NOMO-1 (cell line): ENCODE measurements at regions not wholly inside any gene's neighbourhood (a gene's known extent, or its start where the extent isn't known, plus 50 kb on each side); places are given as distances from the start of the nearest gene placed in this dataset.

Source experiments
- DNase-seq, 2 experiments: peaks; one replicate each; lab custom pipeline; 2025; ENCODE audit not compliant: unreplicated experiment in 2 of 2; lab: John Stamatoyannopoulos, UW

DNA sequence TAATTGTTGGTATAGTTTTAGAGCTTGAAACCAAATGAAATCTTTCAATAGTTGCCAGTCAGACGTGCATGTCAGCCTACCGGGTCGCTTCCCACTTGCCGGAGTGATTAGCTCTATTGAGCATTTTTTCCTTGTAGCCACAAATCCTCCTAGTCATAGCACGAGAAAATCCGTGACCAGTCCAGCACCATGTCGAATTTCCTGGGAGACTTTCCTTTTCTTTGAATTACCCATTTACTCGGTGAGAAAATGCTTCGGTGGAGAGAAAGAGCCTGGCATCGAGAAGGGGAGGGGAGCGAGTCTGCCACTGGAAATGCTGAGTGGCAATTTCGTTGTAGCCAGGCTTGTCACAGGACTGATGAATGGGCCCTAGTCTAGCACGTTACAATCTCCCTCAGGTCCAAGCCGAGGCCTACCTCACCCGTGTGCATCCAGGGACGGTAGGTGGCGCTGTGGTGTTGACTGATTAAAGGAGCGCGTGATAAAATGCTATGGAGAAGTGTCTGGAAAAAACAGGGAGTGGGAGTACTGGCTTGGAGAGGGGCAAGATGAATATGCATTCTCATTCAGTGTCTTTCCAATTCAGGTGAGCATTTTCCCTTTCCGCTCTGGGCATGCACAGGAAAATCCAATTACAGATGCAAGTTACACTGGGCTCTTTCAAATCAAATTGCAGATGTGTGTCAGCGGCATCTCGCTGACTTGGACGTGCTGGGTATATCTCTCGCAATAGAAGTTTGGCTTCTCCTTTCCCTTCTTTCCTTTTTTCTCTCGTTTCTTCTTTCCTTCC lies 238.8 kb downstream of the EDEM1 start:
- peak; percentile 75 to 78 for DNase-seq

DNA sequence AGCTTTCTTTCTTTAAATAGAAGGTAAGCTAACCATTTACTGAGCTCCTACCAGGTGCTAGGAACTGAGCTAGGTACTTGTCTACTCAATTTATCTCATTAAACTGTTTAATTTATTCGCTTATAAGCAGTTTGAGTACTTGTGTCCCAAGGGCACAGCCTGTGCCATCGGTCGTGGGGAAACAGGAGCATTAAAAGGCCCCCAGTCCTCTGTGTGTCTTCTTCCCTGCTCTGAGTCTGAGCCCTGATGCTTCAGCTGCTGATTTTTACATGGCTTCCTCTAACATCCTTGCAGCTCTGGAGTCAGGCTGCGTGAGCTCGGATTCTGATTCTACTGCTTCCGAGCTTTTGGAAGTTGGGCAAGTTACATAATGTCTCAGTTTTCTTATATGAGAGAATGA lies 239.5 kb downstream of the EDEM1 start:
- no peak for DNase-seq

DNA sequence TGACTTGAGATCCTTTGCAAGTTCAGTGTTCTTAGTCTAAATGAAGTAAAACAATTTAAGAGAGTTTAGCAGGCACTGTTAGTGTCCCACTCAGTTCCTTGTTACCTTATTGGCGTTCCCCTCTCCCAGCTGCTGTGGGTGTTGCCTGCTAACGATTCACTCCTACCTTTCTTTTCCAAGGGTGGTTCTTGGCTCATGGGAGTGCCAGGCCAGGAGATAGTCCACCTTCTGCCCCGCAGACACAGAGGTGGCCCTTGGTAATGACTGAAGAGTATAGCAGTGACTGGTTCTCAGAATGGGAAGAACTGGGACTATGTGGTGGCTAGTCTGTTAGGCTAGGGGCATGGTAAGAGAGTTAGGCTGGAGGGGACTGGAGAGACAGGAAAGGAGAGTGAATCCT lies 240.4 kb downstream of the EDEM1 start:
- no peak for DNase-seq

DNA sequence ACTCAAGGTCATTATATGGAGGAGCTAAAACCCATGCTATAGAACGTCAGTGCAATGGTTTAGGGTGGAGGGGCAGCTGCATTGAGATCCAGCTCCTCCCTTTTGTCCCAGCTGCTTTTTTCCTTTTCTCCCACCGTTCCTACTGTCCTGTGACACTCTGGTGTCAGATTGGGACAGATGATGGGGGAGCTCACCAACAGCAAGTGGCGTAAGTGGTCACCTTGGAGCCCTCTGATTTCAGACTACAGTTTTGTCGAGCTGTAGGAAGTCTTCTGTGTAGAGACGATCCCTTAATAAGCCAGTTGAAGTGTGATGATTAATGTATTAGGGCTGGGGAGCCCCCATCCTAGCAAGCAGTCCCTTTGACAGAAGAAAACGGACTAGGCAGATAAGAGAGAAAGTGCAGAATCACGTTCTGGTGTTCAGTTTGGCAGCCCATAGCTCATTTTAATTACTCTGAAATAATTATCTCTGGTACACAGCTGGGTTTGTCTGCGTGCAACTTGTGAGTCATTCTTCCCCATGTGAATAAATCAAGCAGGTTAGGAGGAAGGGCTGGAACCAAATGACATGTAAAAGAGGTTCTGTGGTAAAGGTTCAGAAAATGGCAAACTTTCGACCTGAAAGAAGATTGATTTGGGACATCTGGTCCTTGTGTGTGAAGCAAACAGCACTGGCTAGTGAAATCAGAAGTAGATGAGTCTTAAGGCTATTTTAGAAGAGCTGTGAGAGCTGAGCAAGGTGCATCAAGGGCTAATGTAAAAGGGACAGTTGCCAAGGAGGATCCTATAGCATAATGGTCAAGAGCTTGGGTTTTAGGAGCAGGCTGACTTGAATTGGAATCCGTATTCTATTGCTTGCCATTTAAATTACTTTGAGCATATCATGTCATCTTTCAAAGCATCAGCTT lies 241.4 kb downstream of the EDEM1 start:
- DNase-seq, result peak; percentile 83 to 97

DNA sequence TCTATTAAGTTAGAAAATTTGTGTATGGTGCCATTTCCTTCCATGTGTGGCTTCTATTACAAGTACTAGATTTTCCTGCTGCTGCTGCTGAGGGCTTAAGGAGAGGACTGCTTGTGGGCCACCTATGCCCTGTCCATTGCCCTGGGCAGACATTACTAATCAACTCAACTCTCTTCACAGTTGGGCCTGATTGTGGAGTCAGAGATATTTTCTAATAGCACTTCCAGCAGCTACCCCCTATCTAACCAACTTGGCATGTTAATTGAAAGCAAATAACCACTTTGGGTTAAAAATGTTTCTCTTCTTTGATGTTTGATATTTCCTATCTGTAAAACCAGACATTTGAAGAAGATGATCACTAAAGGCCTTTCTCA lies 242.0 kb downstream of the EDEM1 start:
- DNase-seq, result no peak

DNA sequence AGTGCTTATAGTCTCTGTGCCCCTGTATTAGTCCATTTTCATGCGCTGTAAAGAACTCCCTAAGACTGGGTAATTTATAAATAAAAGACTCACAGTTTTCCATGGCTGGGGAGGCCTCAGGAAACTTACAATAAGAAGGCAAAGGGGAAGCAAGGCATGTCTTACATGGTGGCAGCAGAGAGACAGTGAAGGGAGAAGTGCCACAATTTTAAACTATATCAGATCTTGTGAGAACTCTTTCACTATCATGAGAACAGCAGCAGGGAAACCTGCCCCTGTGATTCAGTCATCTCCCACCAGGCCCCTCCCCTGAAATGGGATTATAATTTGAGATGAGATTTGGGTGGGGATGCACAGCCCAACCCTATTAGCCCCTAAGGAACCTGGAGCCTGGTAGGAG lies 243.2 kb downstream of the EDEM1 start:
- DNase-seq, result no peak

DNA sequence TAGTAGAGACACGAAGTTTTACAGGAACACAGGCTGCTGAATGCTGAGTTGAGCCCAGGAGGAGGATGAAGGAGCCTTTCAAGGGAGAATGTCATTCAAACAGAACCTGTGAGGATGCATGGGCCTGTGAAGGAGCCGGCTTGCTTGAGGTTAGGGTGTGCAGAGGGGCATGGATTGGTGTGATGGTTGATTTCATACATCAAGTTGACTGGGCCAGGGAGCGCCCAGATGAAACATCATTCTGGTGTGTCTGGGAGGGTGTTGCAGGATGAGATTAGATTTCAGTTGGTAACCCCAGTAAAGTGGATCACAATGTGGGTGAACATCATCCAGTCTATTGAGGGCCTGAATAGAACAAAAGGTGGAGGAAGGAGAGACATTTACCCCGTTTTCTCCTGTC lies 243.6 kb downstream of the EDEM1 start:
- no peak for DNase-seq

DNA sequence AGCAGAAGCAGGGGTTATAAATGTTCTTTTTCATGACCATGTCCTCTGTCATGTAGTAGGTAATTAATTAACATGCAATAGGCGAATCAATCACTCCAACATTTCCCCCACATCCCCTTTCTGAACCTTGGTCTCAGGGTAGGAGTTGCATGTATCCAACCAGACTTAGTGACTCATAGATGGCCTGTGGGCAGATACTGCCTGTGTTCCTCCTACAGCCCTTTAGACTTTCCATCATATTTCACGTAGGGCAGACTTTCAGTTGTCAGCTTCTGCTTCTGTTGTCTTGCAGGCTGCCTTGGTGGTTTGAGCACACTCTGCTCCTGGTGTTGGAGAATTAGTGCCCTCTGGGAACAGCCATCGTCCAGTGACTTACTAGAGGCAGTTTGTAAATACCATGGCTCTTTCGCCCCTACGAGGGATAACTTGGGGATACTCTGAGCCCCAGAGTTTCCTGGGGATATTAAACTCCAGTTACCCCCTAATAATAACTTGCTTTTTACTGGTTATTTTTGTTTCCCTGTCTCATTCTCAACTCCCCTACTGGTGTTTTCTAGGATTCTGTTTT lies 244.4 kb downstream of the EDEM1 start:
- DNase-seq, result peak; percentile 94 to 99

DNA sequence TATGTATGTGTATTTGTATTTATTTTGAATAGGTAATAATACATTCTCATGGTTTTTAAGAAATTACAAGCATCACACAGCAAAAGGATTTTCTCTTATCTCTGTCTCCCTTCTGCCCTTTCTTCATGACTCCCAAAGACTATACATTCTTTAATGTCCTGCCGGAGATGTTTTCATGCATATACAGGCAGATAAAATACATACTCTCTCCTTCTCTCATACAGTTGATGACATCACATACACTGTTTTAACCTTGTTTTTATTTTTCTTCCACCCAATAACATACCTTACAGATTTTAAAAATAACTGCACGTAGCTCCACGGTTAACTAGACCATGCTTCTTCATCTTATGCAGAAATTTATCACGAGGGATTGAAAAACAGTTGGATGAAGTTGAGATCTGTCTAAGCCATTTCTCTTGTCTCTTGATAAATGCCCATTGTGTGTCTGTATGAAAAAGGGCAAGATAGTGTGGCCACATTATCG lies 249.8 kb downstream of the EDEM1 start:
- DNase-seq, result no peak

DNA sequence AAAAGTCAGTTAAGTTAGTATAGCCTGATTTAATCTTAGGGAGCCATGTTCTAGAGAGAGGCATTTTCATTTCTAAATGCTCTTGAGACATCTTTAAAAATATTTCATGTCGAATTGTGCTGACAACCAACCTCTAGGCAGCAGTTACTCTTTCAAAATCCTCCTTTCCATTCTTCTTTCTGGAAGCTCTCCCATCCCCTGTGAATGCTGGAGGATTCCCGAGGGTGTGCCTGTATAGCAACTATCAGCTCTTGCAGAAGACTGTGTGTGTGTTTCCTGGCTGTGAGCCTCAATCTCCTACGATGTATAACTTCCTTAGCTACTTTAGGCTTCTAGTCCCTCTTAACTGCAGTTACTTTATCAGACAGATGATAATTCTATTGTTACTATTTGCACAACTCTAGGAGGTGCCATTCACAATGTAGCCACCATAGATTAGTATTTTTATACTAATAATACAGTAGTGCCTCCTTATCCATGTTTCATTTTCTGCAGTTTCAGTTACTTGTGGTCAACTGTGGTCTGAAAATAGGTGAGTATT lies 250.3 kb downstream of the EDEM1 start:
- no peak for DNase-seq

DNA sequence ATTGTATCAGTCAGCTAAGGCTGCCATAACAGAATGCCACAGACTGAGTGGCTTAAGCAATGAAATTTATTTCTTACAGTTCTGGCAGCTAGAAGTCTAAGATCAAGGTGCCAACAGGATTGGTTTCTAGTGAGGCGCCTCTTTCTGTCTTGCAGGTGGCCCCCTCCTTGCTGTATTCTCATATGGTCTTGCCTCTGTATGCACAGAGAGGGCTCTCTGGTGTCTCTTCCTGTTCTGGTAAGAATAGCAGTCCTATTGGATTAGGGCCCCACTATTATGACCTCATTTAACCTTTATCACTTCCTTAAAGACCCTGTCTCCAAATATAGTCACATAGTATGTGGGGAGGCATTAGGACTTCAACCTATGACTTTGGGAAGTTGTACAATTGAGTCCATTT lies 253.9 kb downstream of the EDEM1 start:
- no peak for DNase-seq

DNA sequence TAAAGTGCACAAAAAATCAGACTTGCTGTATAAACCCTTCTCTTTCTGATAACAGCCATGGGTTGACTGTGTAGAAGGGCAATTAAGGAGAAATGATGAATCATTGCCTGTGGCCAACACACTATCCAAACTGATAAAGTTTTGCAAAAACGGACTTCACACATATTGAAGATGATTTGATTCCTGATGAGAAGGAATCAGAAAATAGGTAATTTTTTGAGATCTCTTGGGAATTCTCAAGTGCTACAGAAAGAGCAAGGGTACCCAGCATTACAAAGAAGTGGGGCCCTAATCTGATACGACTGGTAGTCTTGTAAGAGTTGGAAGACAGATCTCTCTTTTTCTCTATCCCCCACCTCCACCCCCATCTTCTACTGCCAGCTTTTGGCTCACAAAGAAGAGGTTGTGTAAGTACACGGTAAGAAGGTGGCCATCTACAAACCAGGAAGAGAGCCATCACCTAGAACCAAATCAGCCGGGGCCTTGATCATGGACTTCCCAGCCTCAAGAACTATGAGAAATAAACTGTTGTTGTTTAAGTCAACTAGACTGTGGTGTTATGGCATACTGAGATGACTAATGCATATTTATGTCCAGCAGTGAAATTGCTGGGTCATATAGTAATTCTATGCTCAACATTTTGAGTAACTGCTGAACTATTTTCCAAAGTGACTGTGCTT lies 254.7 kb downstream of the EDEM1 start:
- peak in 1 of 2 experiments; percentile 21 for DNase-seq

DNA sequence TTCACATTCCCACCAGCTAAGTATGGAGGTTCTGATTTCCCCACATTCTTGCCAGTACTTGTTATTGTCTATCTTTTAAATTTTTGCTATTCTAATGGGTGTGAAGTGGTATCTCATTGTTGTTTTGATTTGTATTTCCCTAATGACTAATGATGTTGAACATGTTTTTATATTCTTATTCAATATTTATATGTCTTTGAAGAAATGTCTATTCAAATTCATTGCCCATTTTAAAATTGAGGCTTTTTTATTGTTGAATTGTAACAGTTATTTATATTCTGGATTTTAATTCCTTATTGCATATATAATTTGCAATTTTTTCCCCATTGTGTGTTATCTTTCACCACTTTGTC lies 255.3 kb downstream of the EDEM1 start:
- no peak for DNase-seq

DNA sequence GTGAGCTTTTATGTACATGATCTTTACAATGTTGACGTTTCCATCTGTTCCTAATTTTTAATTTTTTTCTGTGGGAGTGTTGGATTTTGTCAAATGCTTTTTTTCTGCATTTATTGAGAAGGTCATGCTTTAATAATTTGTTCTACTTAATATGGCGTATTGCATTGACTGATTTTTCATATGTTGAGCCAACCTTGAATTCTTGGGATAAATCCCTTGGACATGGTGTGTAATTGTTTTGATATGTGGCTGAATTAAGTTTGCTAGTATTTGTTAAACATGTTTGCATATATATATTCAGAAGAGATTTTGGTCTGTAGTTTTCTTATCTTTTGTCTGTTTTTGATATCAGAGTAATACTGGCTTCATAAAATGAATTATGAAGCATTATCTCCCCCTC lies 256.7 kb downstream of the EDEM1 start:
- DNase-seq, result no peak

DNA sequence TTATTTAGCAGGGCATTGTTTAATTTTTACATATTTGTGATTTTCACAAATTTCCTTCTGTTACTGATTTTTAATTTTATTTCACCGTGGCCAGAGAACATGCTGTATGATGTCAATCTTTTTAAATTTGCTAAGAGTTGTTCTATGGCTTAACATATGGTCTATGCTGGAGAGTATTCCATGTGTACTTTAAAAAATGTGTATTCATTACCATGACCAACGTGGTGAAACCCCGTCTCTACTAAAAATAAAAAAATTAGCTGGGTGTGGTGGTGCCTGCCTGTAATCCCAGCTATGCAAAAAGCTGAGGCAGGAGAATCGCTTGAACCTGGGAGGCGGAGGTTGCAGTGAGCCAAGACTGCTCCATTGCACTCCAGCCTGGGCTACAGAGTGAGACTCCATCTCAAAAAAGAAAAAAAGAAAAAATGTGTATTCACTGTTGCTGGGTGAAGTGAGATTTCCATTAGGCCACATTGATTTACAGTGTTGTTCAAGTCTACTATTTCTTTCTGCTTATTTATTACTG lies 258.2 kb downstream of the EDEM1 start:
- DNase-seq, result no peak

DNA sequence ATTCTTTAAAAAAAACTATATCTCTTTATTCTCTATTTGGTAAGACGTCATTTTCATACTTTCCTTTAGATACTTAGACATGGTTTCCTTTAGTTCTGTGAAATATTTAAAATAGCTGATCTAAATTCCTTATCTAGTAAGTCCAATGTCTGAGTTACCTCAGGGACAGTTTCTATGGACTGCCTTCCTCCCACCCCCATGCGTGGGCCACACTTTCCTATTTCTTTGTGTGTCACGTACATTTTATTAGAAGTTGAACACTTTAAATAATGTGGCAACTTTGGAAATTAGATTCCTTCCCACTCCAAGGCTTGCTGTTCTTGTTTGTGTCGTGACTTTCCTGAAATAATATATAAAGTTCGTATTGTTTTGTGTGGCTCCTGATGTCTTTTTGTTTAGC lies 260.7 kb downstream of the EDEM1 start:
- DNase-seq, result no peak

DNA sequence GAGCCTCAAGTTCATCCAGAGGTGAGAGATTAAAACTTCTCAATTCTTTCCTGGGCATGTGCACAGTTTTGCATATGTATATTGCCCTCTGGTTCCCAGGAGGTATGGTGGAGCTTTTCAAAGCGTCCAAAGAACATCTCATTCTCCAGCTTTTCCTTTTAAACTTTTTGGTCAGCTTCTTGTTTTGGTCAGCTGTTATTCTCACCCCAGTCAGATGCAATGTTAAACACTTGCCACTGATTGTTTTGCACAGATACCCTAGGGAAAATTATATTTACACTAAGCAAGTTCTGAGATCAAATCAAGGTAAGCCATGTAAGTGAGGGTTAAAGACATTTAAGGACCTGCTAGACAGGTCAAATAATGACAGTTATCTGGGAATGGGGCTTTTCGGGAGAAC lies 261.3 kb downstream of the EDEM1 start:
- no peak for DNase-seq

DNA sequence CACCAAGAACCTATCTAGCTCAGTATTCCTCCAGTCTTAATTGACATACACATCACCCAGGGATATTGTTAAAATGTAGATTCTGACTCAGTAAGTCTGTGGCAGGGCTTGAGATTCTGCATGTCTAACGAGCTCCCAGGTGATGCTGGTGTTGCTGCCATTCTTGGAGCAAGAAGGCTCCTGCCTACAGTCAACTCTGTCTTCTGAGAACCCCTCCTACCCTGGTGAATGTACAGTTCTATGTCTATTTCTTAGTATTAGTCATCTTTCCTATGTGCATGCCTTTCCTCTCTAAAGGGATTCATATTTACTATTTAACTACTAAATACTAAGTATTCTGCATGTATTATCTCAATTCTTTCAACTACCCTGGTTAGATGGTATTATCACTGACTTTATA lies 268.7 kb downstream of the EDEM1 start:
- no peak for DNase-seq

DNA sequence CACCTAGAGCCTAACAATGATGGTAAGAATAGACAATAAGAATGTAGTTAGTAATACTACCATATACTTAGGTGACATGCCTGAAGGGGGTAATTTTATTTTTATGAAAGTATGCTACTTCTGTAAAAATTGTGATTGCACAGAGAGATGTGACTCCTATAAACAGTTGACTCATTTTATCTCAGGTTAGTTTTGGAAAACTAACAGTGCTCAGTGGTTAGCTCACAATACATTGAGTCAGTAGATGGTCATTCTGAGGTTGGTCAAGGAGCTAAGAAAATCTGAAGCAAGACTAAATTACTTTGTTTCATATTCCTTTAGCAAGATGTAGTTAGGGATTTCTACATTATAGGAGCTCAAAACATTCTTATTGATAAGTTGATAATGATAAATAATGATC lies 271.0 kb downstream of the EDEM1 start:
- no peak for DNase-seq

DNA sequence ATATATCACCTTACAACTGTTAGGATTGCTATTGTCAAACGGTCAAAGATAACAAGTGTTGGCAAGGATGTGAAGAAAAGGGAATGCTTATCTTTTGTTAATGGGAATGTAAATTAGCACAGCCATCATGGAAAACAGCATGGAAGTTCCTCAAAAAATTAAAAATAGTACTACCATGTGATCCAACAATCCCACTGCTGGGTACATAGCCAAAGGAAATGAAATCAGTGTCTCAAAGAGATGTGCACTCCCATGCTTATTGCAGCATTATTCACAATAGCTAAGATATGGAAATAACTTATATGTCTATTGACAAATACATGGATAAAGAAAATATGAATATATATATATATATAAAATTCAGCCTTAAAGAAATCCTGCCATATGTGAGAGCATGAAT lies 274.6 kb downstream of the EDEM1 start:
- no peak for DNase-seq

DNA sequence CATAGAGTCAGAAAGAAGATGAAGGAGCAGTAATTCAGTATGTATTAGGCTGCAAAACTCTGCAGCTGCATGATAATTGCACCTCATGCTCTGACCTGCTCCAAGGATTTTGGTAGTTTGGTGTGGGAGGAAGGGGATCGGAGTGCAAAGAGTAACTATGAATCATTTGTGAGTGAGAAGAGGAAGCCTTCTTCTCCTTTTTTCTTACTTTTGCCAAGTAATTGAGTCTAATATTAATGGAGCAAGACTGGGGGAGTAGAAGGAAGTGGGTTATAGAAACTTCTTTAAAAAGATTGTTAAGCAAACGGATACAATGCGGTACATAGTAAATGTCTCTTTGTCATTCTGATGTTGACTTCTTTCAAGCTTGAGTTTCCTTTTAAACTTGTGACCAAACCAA lies 276.5 kb downstream of the EDEM1 start:
- peak; percentile 82 to 86 for DNase-seq
